ENCODE measurements at regions not wholly inside any gene's neighbourhood (a gene's known extent, or its start where the extent isn't known, plus 50 kb on each side); places are given as distances from the start of the nearest gene placed in this dataset.
A peak's percentile ranks its signal among the peaks of the same experiment; 100 is the strongest.

- TF ChIP-seq CTCF (conservative IDR thresholded peaks at IDR 0.05; ENCODE audit: low read depth, low read length): no peak
- DNase-seq (ENCODE audit: low read depth): peak; percentile 95
- H3K4me3 ChIP-seq (ENCODE audit: low read length): no peak overlapping the region
Observed at GRCh38 chr9:2559192-2560152, 62.1 kb upstream of the VLDLR start.

GRCh38 chr9:2560180-2560579 is 61.4 kb upstream of the VLDLR start:
- H3K4me3 ChIP-seq (ENCODE audit: low read length): no peak overlapping the region
- DNase-seq (ENCODE audit: low read depth): no peak
- no peak for TF ChIP-seq CTCF (conservative IDR thresholded peaks at IDR 0.05; ENCODE audit: low read depth, low read length)

GRCh38 chr9:2565676-2566340 is 55.8 kb upstream of the VLDLR start:
- no peak overlapping the region for H3K4me3 ChIP-seq (ENCODE audit: low read length)
- no peak for TF ChIP-seq CTCF (conservative IDR thresholded peaks at IDR 0.05; ENCODE audit: low read depth, low read length)
- DNase-seq (ENCODE audit: low read depth): no peak

GRCh38 chr9:2567922-2568321 is 53.7 kb upstream of the VLDLR start:
- no peak for DNase-seq (ENCODE audit: low read depth)
- no peak for TF ChIP-seq CTCF (conservative IDR thresholded peaks at IDR 0.05; ENCODE audit: low read depth, low read length)

GRCh38 chr9:2568689-2569088 is 52.9 kb upstream of the VLDLR start:
- no peak overlapping the region for H3K4me3 ChIP-seq (ENCODE audit: low read length)
- no peak for TF ChIP-seq CTCF (conservative IDR thresholded peaks at IDR 0.05; ENCODE audit: low read depth, low read length)
- no peak for DNase-seq (ENCODE audit: low read depth)

More at GRCh38 chr9:2567922-2568321, 53.7 kb upstream of the VLDLR start:
- no peak overlapping the region for H3K4me3 ChIP-seq (ENCODE audit: low read length)

- DNase-seq (ENCODE audit: low read depth): peak; percentile 57
- H3K4me3 ChIP-seq (ENCODE audit: low read length): no peak overlapping the region
- TF ChIP-seq CTCF (conservative IDR thresholded peaks at IDR 0.05; ENCODE audit: low read depth, low read length): no peak
Observed at GRCh38 chr9:2570615-2571479, 50.7 kb upstream of the VLDLR start.
